GM18873 (cell line): ENCODE measurements at regions not wholly inside any gene's neighbourhood (a gene's known extent, or its start where the extent isn't known, plus 50 kb on each side); places are given as distances from the start of the nearest gene placed in this dataset.
"Not testable (repeated sequence)": the region's sequence is repeated elsewhere in the genome, so short reads cannot be mapped to it uniquely, and the experiment has no call there.

Experiments used
- ATAC-seq: cut with Tn5 transposase; IDR thresholded peaks from one replicate; pipeline ENCODE4 v1.9.1; 2021; ENCODE audit warnings: mild to moderate bottlenecking, moderate library complexity, moderate number of reproducible peaks; ENCODE audit not compliant: unreplicated experiment, low FRiP score

DNA sequence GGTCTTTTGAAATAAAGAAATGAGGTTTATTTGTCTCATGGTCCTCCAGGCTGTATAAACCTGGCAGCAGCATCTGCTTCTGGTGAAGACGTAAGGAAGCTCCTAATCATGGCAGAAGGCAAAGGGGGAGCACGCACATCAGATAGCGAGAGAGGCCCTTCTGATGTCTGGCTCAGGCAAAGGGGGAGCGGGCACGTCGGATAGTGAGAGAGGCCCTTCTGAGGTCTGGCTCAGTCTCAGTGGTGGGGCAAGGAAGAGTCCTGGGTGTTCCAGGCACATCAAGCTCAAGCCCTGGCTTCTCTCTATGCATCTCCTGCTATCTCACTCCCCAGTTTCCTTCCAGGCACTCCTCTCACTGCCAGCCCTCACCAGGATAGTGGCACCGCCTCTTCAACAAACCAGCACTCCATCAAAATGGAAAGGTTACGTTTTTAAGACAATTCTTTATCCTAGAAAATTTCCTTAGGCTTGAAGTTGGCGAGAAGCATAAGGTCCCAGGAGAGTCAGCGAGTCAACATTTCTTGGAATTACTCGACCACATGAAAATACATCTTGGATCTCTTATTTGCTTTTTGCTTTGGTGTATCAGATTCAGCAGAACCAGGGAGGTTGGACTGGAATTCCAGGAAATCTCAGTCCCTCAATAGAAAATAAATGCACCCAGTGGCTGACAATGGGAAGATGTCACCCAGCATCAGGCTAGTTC, 189.6 kb upstream of the TMEM132C start:
- ATAC-seq: no peak

DNA sequence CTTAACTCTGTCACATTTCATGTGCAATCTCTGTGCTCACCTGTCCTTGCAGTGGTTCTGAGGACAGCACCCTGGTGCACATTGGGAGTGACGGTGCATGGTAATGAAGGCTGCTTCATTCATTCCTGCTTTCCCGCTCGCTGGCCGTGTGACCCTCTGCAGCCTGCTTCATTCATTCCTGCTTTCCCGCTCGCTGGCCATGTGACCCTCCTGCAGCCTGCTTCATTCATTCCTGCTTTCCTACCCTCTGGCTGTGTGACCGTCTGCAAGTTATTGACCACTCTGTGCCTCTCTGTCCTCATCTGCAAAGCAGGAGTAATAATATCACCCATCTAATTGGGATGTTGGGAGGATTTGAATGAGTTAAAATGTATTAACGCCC, 189.1 kb upstream of the TMEM132C start:
- ATAC-seq: no peak

- no peak for ATAC-seq
Measured at GRCh38 chr12:128078301-128078971, 188.5 kb upstream of the TMEM132C start.

DNA sequence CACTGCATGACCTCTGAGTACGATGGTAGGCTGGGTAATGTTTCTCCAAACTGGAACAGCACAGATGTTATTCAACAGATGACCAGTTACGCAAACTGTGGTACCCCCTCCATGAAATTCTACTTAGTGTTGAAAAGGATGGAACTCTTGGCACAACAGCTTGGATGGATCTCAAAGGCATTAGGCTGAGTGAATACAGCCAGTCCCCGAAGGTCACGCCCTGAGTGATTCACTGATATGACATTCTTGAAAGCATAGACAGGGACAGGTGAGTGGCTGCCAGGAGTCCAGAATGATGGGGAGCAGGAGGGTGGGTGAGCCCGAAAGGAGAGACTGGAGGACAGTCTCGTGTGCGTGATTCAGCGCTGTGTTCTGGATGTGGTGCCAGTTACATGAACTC, 187.5 kb upstream of the TMEM132C start:
- no peak for ATAC-seq

GRCh38 chr12:128083132-128083729, 183.7 kb upstream of the TMEM132C start:
- no peak for ATAC-seq

DNA sequence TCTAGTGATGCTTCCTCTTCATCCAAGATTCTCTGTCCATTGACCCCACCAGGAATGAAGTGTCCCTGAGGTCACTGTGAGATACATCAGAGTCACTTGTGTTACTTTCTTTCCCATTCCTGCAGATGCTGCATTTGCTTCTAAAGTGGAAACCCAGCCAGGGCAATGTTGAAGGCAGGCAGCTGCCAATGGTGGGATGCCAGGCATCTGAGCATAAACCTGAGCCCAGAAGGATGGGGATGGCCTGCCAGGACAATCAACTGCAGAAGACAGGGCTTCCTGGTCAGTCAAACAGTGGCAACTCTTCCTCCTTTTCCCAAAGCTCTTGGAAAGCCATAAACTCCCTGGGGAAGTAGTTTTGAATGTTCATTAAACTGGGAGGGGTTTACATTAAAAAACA, 178.0 kb upstream of the TMEM132C start:
- ATAC-seq: no peak

- ATAC-seq: no peak
Measured at GRCh38 chr12:128089961-128090360, 177.0 kb upstream of the TMEM132C start.

- no peak for ATAC-seq
Measured at GRCh38 chr12:128091101-128091720, 175.8 kb upstream of the TMEM132C start.

- ATAC-seq: no peak
Measured at GRCh38 chr12:128091951-128092382, 175.0 kb upstream of the TMEM132C start.

DNA sequence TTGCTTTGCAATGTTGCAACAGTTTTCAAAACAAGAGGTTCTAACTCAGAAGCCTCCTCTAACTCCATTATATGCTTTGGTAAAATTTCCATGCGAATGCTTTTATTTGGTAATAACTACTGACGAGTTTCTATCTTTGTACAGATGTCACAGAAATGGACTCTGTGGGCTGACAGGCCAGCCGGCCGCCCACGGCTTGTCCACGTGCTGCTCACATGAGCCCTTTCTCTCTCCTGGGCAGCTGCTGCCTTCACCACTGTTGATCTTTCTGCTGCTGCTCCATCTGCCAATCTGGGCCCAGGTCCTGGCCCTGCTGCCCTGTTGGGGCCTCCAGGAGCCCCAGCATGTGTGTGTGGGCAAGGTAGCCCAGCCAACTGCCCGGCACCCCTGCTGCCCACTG, 168.2 kb upstream of the TMEM132C start:
- no peak for ATAC-seq

DNA sequence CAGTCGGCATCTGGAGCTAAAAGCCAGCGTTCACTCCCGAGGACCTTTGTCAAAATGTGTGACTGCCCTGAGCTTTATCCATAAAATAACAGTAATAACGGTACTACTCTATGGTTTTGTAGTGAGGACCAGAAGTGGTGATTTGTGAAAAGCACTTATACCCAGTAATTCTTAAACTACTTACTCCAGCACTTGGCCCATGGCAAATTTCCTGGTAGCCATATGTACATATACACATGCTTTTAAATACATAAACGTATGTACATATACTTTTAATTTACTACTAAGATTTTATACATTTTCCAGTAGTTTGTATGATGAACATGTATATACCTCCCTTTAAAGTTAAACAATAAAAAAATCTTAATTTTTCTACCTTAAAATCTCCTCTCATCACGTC, 163.8 kb upstream of the TMEM132C start:
- no peak for ATAC-seq

DNA sequence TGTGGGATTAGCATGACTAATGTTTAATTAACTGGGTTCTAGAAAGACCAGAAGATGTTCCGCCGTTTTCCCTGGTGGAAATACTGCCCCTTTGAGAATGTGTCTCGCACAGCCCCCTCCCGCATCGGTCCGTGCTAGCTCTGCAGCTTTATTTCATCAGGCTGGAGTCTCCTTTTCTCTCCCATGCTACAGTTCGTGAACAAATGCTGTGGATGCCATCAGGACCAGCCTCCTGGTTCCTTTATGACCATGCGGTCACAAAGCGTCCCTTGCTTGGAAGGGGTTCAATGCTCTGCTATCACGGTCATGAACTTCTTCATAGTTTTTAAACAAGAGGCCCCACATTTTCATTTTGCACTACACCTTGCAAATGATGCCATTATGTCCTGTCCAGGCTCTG, 157.7 kb upstream of the TMEM132C start:
- no peak for ATAC-seq

- no peak for ATAC-seq
Measured at GRCh38 chr12:128109636-128110035, 157.3 kb upstream of the TMEM132C start.

- ATAC-seq: no peak
Measured at GRCh38 chr12:128111333-128111732, 155.6 kb upstream of the TMEM132C start.

DNA sequence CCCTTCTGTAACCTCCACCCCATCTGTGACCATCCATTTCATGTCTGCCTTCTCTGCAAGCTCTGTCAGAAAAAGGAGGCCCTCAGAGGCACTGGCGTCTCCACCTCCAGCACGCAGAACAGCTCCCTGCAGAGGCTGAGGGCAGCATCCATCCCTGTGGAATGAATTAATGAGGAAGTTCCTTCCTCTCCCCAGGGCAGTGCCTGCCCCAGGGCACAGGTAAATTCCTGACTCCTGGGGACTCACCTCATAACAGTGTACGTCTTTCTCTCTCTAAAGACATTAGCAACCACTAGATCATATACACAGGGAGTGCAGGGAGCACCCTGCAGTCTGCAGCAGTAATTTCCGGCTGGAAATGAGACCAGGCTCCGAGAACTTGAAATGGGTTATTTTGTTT, 155.0 kb upstream of the TMEM132C start:
- ATAC-seq: no peak

GRCh38 chr12:128113250-128113649, 153.7 kb upstream of the TMEM132C start:
- not testable (repeated sequence) for ATAC-seq

- ATAC-seq: no peak
Measured at GRCh38 chr12:128114485-128114884, 152.5 kb upstream of the TMEM132C start.

DNA sequence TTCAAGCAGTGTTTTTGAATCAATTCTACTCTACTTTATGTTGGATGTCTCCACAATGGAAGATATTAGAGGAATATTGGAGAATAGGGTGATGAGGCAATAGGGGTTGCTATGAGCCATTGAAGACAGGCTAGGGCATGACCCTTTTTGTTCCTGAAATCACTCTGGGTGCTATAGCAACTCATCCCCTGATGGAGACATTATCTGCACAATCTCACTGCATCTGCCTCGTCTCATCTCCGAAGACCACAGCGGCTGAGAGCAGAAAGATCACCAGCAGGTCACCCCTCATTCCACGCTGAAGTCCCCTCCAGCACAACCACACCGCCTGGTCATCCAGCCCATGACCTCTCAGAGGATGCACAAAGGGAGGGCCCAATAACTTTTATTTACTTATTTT, 150.4 kb upstream of the TMEM132C start:
- ATAC-seq: no peak

DNA sequence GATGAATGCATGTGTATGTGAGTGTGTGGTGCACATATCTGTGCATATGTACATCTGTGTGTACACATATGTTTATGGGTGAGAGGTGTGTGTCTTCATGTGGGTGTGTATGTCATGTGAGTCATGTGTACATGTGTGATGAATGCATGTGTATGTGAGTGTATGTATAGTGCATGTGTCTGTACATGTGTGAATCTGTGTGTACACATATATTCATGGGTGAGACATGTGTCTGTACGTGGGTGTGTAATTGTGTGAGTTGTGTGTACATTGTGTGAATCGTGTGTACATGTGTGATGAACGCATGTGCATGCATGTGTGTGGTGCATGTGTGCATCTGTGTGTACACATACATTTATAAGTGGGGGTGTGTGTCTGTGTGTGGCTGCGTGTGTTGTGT, 146.9 kb upstream of the TMEM132C start:
- ATAC-seq: no peak

DNA sequence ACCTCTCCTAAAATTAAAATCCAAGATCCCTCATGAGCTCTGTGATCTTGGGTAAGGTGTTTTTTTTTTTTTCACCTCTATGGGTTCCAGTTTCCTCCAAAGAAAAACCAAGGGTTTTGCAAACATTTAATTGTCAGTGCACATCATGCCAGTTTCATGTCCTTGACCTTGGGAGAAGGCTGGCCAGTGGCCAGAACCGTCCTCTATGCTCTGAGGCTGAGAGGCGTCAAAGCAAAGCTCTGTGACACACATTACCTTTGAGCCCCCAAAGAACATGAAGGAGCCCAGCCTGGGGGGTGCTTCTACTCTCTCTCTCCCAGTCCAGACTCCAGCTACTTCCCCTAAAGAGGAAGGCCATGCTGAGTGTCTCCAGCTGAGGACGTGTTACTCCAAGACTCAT, 145.5 kb upstream of the TMEM132C start:
- ATAC-seq: no peak

DNA sequence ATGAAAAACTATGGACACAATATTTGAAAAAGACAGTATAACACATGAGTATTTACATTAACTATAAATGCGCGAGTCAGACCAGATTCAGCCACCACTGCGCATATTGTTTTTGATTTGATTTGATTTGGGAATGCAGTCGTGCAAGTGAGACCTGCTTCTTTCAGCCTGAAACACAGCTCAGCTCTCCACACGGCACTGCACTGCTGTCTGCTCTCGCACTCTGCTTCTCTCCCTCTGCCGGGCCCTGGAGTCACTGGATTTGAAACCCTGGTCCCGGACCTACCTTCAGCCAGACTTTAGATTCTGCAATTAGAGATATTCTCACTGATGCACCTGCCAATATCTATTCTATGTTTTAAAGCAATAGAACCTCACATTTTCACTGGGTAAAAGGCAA, 143.9 kb upstream of the TMEM132C start:
- ATAC-seq: no peak
